Dermis blood vessel endothelial cell (primary cell): ENCODE measurements at regions not wholly inside any gene's neighbourhood (a gene's known extent, or its start where the extent isn't known, plus 50 kb on each side); places are given as distances from the start of the nearest gene placed in this dataset.
A peak's percentile ranks its signal among the peaks of the same experiment; 100 is the strongest.

Source experiments
- DNase-seq: peaks from one replicate; pipeline ENCODE4 v3.0.0; 2010

GRCh38 chr5:13567819-13568218, 376.7 kb downstream of the DNAH5 start:
- DNase-seq, result no peak

GRCh38 chr5:13566871-13567339, 377.6 kb downstream of the DNAH5 start:
- no peak for DNase-seq

- DNase-seq, result no peak
These were observed 386.1 kb downstream of the DNAH5 start for GRCh38 chr5:13558408-13558807.

- no peak for DNase-seq
These were observed 390.6 kb downstream of the DNAH5 start for GRCh38 chr5:13553896-13554295.

- DNase-seq, result no peak
These were observed 392.1 kb downstream of the DNAH5 start for GRCh38 chr5:13552361-13552760.

GRCh38 chr5:13551645-13552044, 392.8 kb downstream of the DNAH5 start:
- DNase-seq, result no peak

GRCh38 chr5:13540168-13540750, 404.2 kb downstream of the DNAH5 start:
- no peak for DNase-seq

GRCh38 chr5:13536933-13537332, 407.6 kb downstream of the DNAH5 start:
- DNase-seq, result no peak

GRCh38 chr5:13533833-13534232, 410.7 kb downstream of the DNAH5 start:
- DNase-seq, result no peak

GRCh38 chr5:13529300-13529699, 415.2 kb downstream of the DNAH5 start:
- DNase-seq, result no peak

- no peak for DNase-seq
These were observed 419.6 kb downstream of the DNAH5 start for GRCh38 chr5:13524936-13525335.

GRCh38 chr5:13519131-13519530, 425.4 kb downstream of the DNAH5 start:
- no peak for DNase-seq

- no peak for DNase-seq
These were observed 428.3 kb downstream of the DNAH5 start for GRCh38 chr5:13516195-13516594.

GRCh38 chr5:13511442-13511841, 433.0 kb downstream of the DNAH5 start:
- DNase-seq, result no peak

GRCh38 chr5:13510616-13511015, 433.9 kb downstream of the DNAH5 start:
- no peak for DNase-seq

- no peak for DNase-seq
These were observed 435.9 kb downstream of the DNAH5 start for GRCh38 chr5:13508559-13508958.

GRCh38 chr5:13505326-13505725, 439.2 kb downstream of the DNAH5 start:
- no peak for DNase-seq

GRCh38 chr5:13503017-13503416, 441.5 kb downstream of the DNAH5 start:
- DNase-seq, result no peak

GRCh38 chr5:13501176-13501575, 443.3 kb downstream of the DNAH5 start:
- no peak for DNase-seq

GRCh38 chr5:13498279-13498678, 446.2 kb downstream of the DNAH5 start:
- DNase-seq, result no peak

- no peak for DNase-seq
These were observed 456.1 kb downstream of the DNAH5 start for GRCh38 chr5:13488254-13488931.

- DNase-seq, result no peak
These were observed 463.7 kb downstream of the DNAH5 start for GRCh38 chr5:13480834-13481233.

- DNase-seq, result peak; percentile 13
These were observed 465.5 kb downstream of the DNAH5 start for GRCh38 chr5:13478831-13479465.

- peak; percentile 1 for DNase-seq
These were observed 467.3 kb downstream of the DNAH5 start for GRCh38 chr5:13477118-13477737.
